HepG2 (cell line): ENCODE measurements at regions not wholly inside any gene's neighbourhood (a gene's known extent, or its start where the extent isn't known, plus 50 kb on each side); places are given as distances from the start of the nearest gene placed in this dataset.
A peak's percentile ranks its signal among the peaks of the same experiment; 100 is the strongest.

ENCODE experiments used
- ATAC-seq: fragments of 200-7000 bp; cut with Tn5 transposase; 3 replicates; pipeline ENCODE4 v1.9.1; 2020; ENCODE audit warnings: mild to moderate bottlenecking, moderate library complexity
- BruUV-seq: library from RNA; stranded (reverse); fragments of 400-500 nt; replicated peaks from 2 replicates; lab custom pipeline; 2021; lab: Mats Ljungman, UMichigan
- CTCF ChIA-PET: fragments of 300-600 bp; formaldehyde crosslinking; extraction: SDS; loops from one replicate; lab custom pipeline; 2021; ENCODE audit warnings: low total read pairs, inconsistent platforms, low intra/inter-chr PET ratio; lab: Yijun Ruan, JAX
- POLR2A ChIA-PET: fragments of 350-600 bp; sonication (Branson Sonifier 250); formaldehyde crosslinking; loops from one replicate; lab custom pipeline; 2020; ENCODE audit warnings: antibody characterized with exemption, inconsistent platforms; lab: Yijun Ruan, JAX
- DNase-seq: peaks from one replicate; pipeline ENCODE4 v3.0.0-alpha.2; 2015; ENCODE audit warnings: low spot score
- FAIRE-seq: peaks from 3 replicates; lab custom pipeline; 2011; peaks lifted over from hg19 to GRCh38; lab: Jason Lieb, UNC
- H2AFZ ChIP-seq: one replicate; pipeline ENCODE4 v1.6.1; 2011; ENCODE audit warnings: low read length, inconsistent platforms
- H3K27ac ChIP-seq: fragments of 300-600 bp; 3 replicates; pipeline ENCODE4 v1.8.0; 2011; ENCODE audit warnings: mixed run types, mild to moderate bottlenecking, mixed read lengths, low read length, inconsistent platforms; ENCODE audit not compliant: insufficient read depth; ENCODE audit errors: extremely low read length
- H3K27me3 ChIP-seq, 2 experiments: fragments of 200-600 bp in 1 of 2; 2 replicates in 1 of 2; 3 replicates in 1 of 2; pipeline versions ENCODE4 v1.6.0 to v1.8.0; 2011; ENCODE audit warnings: low read length in 2 of 2, mild to moderate bottlenecking in 2 of 2, moderate library complexity in 2 of 2, inconsistent platforms in 1 of 2; ENCODE audit not compliant: insufficient read depth in 2 of 2, control insufficient read depth in 1 of 2
- H3K36me3 ChIP-seq, 2 experiments: fragments of 200-600 bp in 1 of 2; replicated peaks in 1 of 2; 2 replicates in 1 of 2; 3 replicates in 1 of 2; pipeline versions ENCODE4 v1.5.1 to v1.8.0; 2011; ENCODE audit warnings: low read length in 2 of 2, inconsistent platforms in 1 of 2; ENCODE audit not compliant: insufficient read depth in 2 of 2, control insufficient read depth in 1 of 2
- H3K4me1 ChIP-seq: 2 replicates; pipeline ENCODE4 v1.5.1; 2012; ENCODE audit warnings: low read length, inconsistent platforms; ENCODE audit not compliant: insufficient read depth
- H3K4me2 ChIP-seq: 2 replicates; pipeline ENCODE4 v1.6.0; 2011; ENCODE audit warnings: low read depth, low read length, inconsistent platforms
- H3K4me3 ChIP-seq, 3 experiments: fragments of 200-600 bp in 1 of 3; sonication (generic), shearing (Covaris generic) in 1 of 3; replicated peaks in 1 of 3; 2 replicates each; pipeline ENCODE4 v1.5.1; 2011 to 2016; ENCODE audit warnings: low read length in 3 of 3, inconsistent platforms in 2 of 3, low read depth in 2 of 3, mild to moderate bottlenecking in 2 of 3, control low read depth in 1 of 3, mixed read lengths in 1 of 3; ENCODE audit not compliant: insufficient read depth in 1 of 3
- H3K79me2 ChIP-seq: one replicate; pipeline ENCODE4 v1.6.1; 2011; ENCODE audit warnings: low read length, inconsistent platforms; ENCODE audit not compliant: insufficient read depth
- H3K9ac ChIP-seq: 2 replicates; pipeline ENCODE4 v1.6.0; 2011; ENCODE audit warnings: mild to moderate bottlenecking, low read depth, low read length, inconsistent platforms; ENCODE audit not compliant: insufficient read depth
- H3K9me3 ChIP-seq: 2 replicates; pipeline ENCODE4 v1.5.1; 2012; ENCODE audit warnings: mild to moderate bottlenecking, low read length
- H4K20me1 ChIP-seq: 2 replicates; pipeline ENCODE4 v1.6.0; 2011; ENCODE audit warnings: inconsistent platforms, mild to moderate bottlenecking, low read length, moderate library complexity; ENCODE audit not compliant: insufficient read depth
- ARNTL ChIP-seq: sonication (generic); formaldehyde crosslinking; IDR thresholded peaks from 2 replicates; pipeline ENCODE4 v1.4.0; 2020; ENCODE audit warnings: mild to moderate bottlenecking, missing genetic modification reagents
- BCL3 ChIP-seq: sonication (generic); formaldehyde crosslinking; IDR thresholded peaks from 2 replicates; pipeline ENCODE4 v1.5.1; 2020; ENCODE audit warnings: mild to moderate bottlenecking, missing genetic modification reagents, moderate library complexity
- CC2D1A ChIP-seq: sonication (generic); formaldehyde crosslinking; IDR thresholded peaks from 2 replicates; pipeline ENCODE4 v1.8.1; 2023; ENCODE audit warnings: mild to moderate bottlenecking, missing genetic modification reagents
- CHD4 ChIP-seq: fragments of 200-600 bp; sonication (generic); IDR thresholded peaks from 2 replicates; pipeline ENCODE4 v1.7.0; 2017; ENCODE audit warnings: mild to moderate bottlenecking, low read length, borderline replicate concordance
- HNRNPH1 ChIP-seq: fragments of 200-400 bp; formaldehyde crosslinking; optimal IDR thresholded peaks from 2 replicates; pipeline ENCODE3; 2017; ENCODE audit warnings: mild to moderate bottlenecking, low read depth, low read length
- MXI1 ChIP-seq: IDR thresholded peaks from 3 replicates; pipeline ENCODE4 v1.6.1; 2012; ENCODE audit warnings: low read depth, low read length, inconsistent platforms, borderline replicate concordance
- NFE2L1 ChIP-seq: sonication (generic); formaldehyde crosslinking; IDR thresholded peaks from 2 replicates; pipeline ENCODE4 v1.4.0; 2020; ENCODE audit warnings: missing genetic modification reagents, mild to moderate bottlenecking, borderline replicate concordance
- STAT5B ChIP-seq: sonication (generic); formaldehyde crosslinking; IDR thresholded peaks from 2 replicates; pipeline ENCODE4 v1.4.0; 2020; ENCODE audit warnings: missing genetic modification reagents
- TBP ChIP-seq: sonication (generic); formaldehyde crosslinking; IDR thresholded peaks from 2 replicates; pipeline ENCODE4 v1.5.0; 2020; ENCODE audit warnings: missing genetic modification reagents
- ZBTB8A ChIP-seq: sonication (generic); formaldehyde crosslinking; IDR thresholded peaks from 2 replicates; pipeline ENCODE4 v1.4.0; 2020; ENCODE audit warnings: mild to moderate bottlenecking, low read depth, missing genetic modification reagents, borderline replicate concordance
- ZC3H13 ChIP-seq: sonication (generic); formaldehyde crosslinking; IDR thresholded peaks from 2 replicates; pipeline ENCODE4 v1.8.1; 2023; ENCODE audit warnings: mild to moderate bottlenecking, missing genetic modification reagents, moderate library complexity
- ZFP62 ChIP-seq: sonication (generic); formaldehyde crosslinking; IDR thresholded peaks from 2 replicates; pipeline ENCODE4 v1.4.0; 2020; ENCODE audit warnings: missing genetic modification reagents
- ZNF24 ChIP-seq: fragments of 450-650 bp; IDR thresholded peaks from 2 replicates; pipeline ENCODE4 v1.6.1; 2017; ENCODE audit warnings: antibody characterized with exemption, mild to moderate bottlenecking
- ZNF274 ChIP-seq: sonication (generic); formaldehyde crosslinking; IDR thresholded peaks from 2 replicates; pipeline ENCODE4 v1.5.1; 2020; ENCODE audit warnings: mild to moderate bottlenecking, missing genetic modification reagents
- ZNF354B ChIP-seq: sonication (generic); formaldehyde crosslinking; IDR thresholded peaks from 2 replicates; pipeline ENCODE4 v1.8.0; 2022; ENCODE audit warnings: mild to moderate bottlenecking, missing genetic modification reagents
- ZNF781 ChIP-seq: sonication (generic); formaldehyde crosslinking; IDR thresholded peaks from 2 replicates; pipeline ENCODE4 v1.5.1; 2020; ENCODE audit warnings: borderline replicate concordance, mild to moderate bottlenecking, missing genetic modification reagents; ENCODE audit errors: not compliant biosample characterization
- ZNF790 ChIP-seq: sonication (generic); formaldehyde crosslinking; IDR thresholded peaks from 2 replicates; pipeline ENCODE4 v1.8.0; 2022; ENCODE audit warnings: missing genetic modification reagents, mild to moderate bottlenecking, borderline replicate concordance
- ZSCAN12 ChIP-seq: sonication (generic); formaldehyde crosslinking; IDR thresholded peaks from 2 replicates; pipeline ENCODE4 v1.9.0; 2021; ENCODE audit warnings: mild to moderate bottlenecking, missing genetic modification reagents
- WGBS: methylation state at CpG from one replicate; pipeline ENCODE4 v1.1.6; 2017; ENCODE audit warnings: low lambda C conversion rate; 5-methylcytosine and 5-hydroxymethylcytosine counted together
- in situ Hi-C: cut with HindIII; loops from 2 replicates; pipeline ENCODE4 v1.10.0; 2017; ENCODE audit warnings: low pct_unique_long_range_greater_than_20kb; ENCODE audit not compliant: extremely low pct_ligation_motif_present
- intact Hi-C: fragments of 100-400 bp; cut with micrococcal nuclease; formaldehyde crosslinking; loops from one replicate; pipeline ENCODE4 v1.10.0; 2022; ENCODE audit not compliant: unreplicated experiment

- DNase-seq (no peak), FAIRE-seq (no peak), ATAC-seq (no peak)
- H3K4me3 ChIP-seq: no peak overlapping the region
- H3K27ac ChIP-seq: no peak overlapping the region
- H3K4me1 ChIP-seq: peaks cover 49% of the 10 kb centered on the region
- H3K79me2 ChIP-seq: no peaks in the 10 kb centered on the region
- no peak overlapping the region for H2AFZ ChIP-seq
- in situ Hi-C loops (no loop called here), intact Hi-C loops (no loop called here)
- no peaks in the 10 kb centered on the region for H4K20me1 ChIP-seq
- TF ChIP-seq ZNF24 (no peak), ZBTB8A (CRISPR knock-in tag) (no peak), ZNF790 (CRISPR knock-in tag) (no peak)
- no TSS peak for BruUV-seq
- 75% methylated on average over 4 of the region's 4 CpGs for WGBS
- no peaks in the 10 kb centered on the region for H3K27me3 ChIP-seq
- H3K9ac ChIP-seq: no peak overlapping the region
- CTCF ChIA-PET: no interaction called here
- no peaks in the 10 kb centered on the region for H3K36me3 ChIP-seq
- POLR2A ChIA-PET: no interaction called here
- H3K9me3 ChIP-seq: no peaks in the 10 kb centered on the region
- no peak overlapping the region for H3K4me2 ChIP-seq
Observed at GRCh38 chr3:76969996-76970615, 69.8 kb upstream of the ROBO2 start.

- peak; percentile 83 for FAIRE-seq
- intact Hi-C loops: loop anchor here (1.0 to 2.0 kb wide), 2 partner anchors 7 to 30 kb away; no protein-coding TSS in a partner anchor
- POLR2A ChIA-PET: interaction anchor here (0.7 kb wide), 2 partner anchors 24 to 29 kb away, joined by 3 read pairs; no protein-coding TSS in a partner anchor
- 17% methylated on average over 4 of the region's 4 CpGs for whole genome bisulfite sequencing
- in situ Hi-C loops: no loop called here
- no peaks in the 10 kb centered on the region for H3K9me3 ChIP-seq
- peak overlapping the region; percentile 65 for H3K4me2 ChIP-seq
- H3K27ac ChIP-seq: peak overlapping the region; percentile 66
- H3K27me3 ChIP-seq: no peaks in the 10 kb centered on the region
- no peak overlapping the region for H2AFZ ChIP-seq
- no peak overlapping the region for H3K9ac ChIP-seq
- CTCF ChIA-PET: no interaction called here
- no peaks in the 10 kb centered on the region for H3K36me3 ChIP-seq
- ATAC-seq: peak; percentile 98
- no peaks in the 10 kb centered on the region for H4K20me1 ChIP-seq
- peaks cover 44% of the 10 kb centered on the region for H3K4me1 ChIP-seq
- peak overlapping the region in 2 of 3 experiments; percentile 10 to 40; a peak in 2 of 6 replicates for H3K4me3 ChIP-seq
- DNase-seq: peak; percentile 51
- no TSS peak for BruUV-seq
- no peaks in the 10 kb centered on the region for H3K79me2 ChIP-seq
- no peak for TF ChIP-seq NFE2L1 (CRISPR knock-in tag)
- no peak for TF ChIP-seq STAT5B (CRISPR knock-in tag)
- TF ChIP-seq TBP (CRISPR knock-in tag): no peak
- TF ChIP-seq ZNF274 (CRISPR knock-in tag): no peak
- no peak for TF ChIP-seq ZNF781
- no peak for TF ChIP-seq ARNTL
- no peak for TF ChIP-seq CC2D1A
- no peak for TF ChIP-seq CHD4
- no peak for TF ChIP-seq ZNF354B (CRISPR knock-in tag)
- no peak for TF ChIP-seq ZFP62 (CRISPR knock-in tag)
- no peak for TF ChIP-seq BCL3 (CRISPR knock-in tag)
- TF ChIP-seq ZC3H13 (CRISPR knock-in tag): no peak
- TF ChIP-seq HNRNPH1: no peak
- no peak for TF ChIP-seq MXI1
- no peak for TF ChIP-seq ZSCAN12
Observed at GRCh38 chr3:76972624-76973296, 67.1 kb upstream of the ROBO2 start.
